Left colon (tissue), 2 donors: ENCODE measurements at regions not wholly inside any gene's neighbourhood (a gene's known extent, or its start where the extent isn't known, plus 50 kb on each side); places are given as distances from the start of the nearest gene placed in this dataset.
"Not testable (repeated sequence)": the region's sequence is repeated elsewhere in the genome, so short reads cannot be mapped to it uniquely, and the experiment has no call there.

Source experiments
- ATAC-seq: fragments of 200-7000 bp; cut with Tn5 transposase; one replicate; pipeline ENCODE4 v1.9.1; 2020; ENCODE audit warnings: mild to moderate bottlenecking, moderate library complexity
- DNase-seq, 2 donors: peaks; one replicate each; pipeline ENCODE4 v3.0.0-alpha.2; 2020
- intact Hi-C, 2 donors: fragments of 100-400 bp; cut with DNase I in 1 of 2; cut with micrococcal nuclease in 1 of 2; formaldehyde crosslinking; loops; one replicate each; pipeline versions ENCODE4 v1.11.2 to v1.14.0; 2022; cut with DNase I, micrococcal nuclease
- donor health status: DM: no; HTN: no; CAD: no.
- donor health status: DM: yes; HTN: yes; CAD: no.

DNA sequence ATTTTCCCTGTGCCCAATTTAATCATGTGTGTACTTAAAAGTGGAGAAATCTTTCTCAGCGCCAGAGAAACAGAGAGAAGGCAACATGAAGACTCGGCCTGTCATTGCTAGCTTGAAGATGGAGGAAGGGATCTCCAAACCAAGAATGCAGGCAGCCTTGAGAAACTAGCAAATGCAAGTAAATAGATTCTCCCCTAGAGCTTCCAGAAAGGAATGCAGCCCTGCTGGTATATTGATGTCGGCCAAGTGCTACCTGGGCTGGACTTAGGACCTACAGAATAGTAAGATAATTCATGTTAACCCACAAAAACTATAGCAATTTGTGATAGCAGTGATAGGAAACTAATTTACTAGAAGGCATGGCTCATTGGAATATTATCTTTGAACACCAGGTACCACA is 150.9 kb upstream of the ABI3BP start:
- DNase-seq (no peak), ATAC-seq (no peak)
- intact Hi-C loops: no loop called here

DNA sequence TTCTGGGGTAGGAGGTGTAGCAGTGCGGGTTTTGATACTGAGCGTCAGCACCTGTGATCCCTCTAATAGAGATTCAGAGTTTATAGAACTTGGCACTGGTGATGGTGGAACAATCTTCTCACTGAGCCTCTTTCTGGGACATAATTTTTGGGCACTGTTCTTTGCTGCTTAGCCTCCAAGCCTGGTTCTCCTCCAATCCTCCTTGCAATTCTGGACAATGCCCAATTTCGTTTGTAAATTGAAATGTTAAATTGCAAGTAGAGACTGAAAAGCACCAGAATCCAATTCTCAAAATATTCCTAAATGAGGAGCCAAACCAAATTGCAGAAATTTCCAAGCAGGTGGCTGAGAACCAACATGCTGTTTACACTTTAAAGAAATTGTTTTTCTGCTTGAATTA is 149.8 kb upstream of the ABI3BP start:
- intact Hi-C loops: no loop called here

DNA sequence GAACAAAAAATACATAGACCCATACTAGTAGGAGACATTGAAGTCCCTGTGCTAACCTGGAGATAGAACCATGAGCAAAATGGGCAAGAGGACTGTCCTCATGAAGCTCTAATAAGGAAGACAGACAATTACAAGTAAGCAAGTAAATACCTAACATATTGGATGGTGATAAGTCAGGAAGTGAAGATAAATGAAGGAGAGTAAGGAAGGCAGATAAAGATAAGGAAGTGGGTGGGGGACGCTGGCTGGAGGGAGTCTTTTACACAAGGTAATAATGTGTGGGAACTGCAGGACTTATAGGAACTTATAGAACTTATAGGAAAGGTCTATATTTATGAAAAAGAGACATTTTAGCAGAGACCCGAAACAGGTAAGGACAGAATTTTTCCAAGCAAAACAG is 148.9 kb upstream of the ABI3BP start:
- no peak for DNase-seq
- ATAC-seq: no peak

More for the DNA sequence above, 149.8 kb upstream of the ABI3BP start:
- ATAC-seq (no peak), DNase-seq (no peak)

DNA sequence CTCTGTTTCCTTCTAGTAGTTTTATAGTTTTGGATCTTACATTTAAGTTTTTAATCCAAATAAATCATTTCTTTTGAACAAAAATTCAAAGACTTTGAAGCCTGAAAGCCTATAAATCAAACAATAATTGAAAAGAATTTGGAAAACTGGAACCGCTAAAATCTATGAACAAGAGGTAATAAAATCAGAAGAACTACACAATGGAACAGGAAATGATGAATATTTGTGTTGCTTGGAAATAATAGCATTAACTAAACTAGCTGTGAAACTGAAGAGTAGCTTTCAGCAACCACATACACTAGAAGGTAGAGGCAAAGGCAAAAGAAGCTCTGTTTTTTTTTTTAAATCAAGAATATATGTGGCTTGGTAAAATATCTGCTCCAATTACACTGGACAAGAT is 147.9 kb upstream of the ABI3BP start:
- intact Hi-C loops: no loop called here
- ATAC-seq (no peak), DNase-seq (no peak)

More for the DNA sequence above, 148.9 kb upstream of the ABI3BP start:
- intact Hi-C loops: no loop called here

DNA sequence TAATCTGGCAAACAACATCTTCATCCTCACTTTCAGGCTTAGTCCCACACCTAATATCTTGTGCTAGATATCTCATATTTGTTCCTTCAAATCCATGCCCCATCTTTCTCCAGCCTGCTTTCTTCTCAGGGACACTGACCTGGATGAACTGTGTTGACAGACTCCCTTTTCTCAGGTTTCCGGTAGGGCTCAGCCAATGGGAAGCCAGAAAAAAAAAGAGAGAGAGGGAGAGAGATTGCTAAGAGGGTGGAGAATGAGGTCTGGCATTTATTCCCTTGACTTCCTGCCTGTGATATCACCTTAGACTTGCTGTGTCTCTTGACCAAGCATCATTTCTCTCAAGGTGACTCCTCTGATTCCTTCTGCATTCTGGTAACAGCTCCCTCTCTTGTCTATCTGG is 145.6 kb upstream of the ABI3BP start:
- DNase-seq (no peak), ATAC-seq (no peak)
- intact Hi-C loops: no loop called here

DNA sequence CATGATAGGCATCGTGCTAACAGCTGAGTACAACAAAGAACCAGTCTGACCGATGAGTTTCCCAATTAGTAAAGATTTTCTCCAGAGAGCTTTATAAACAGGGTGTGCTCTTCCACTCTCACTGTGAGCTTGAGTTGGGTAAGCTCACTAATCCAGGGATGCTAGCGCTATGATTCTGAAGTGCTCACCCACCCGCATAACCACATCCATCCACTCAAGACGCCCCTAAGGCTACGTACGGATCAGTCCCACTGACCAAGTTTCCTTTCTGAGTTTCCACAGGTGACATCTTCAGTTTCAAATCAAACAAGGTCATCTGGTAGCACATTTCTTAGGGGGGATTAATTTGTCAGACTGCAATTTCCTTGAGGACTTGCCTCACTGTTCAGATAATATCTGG is 141.1 kb upstream of the ABI3BP start:
- intact Hi-C loops: no loop called here
- DNase-seq (no peak), ATAC-seq (no peak)

DNA sequence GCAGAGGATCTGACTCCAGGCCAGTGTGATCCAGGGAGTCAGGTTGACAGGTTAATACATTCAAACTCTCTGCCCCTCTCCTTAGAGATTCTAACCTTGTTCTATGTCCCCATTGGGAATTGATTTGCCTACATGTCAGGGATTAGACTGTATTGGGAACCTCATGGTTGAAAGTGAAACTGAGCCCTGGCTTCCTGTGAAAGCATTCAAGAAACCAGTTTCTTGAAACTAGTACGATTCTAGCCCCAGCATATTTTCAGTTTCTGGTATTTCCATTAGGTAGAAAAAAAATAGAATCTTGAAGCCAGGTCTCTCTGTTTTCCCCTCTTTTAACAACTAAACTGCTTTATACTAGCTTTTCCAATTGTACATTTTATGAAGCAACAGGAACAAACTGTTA is 140.4 kb upstream of the ABI3BP start:
- DNase-seq (no peak), ATAC-seq (no peak)
- intact Hi-C loops: no loop called here

DNA sequence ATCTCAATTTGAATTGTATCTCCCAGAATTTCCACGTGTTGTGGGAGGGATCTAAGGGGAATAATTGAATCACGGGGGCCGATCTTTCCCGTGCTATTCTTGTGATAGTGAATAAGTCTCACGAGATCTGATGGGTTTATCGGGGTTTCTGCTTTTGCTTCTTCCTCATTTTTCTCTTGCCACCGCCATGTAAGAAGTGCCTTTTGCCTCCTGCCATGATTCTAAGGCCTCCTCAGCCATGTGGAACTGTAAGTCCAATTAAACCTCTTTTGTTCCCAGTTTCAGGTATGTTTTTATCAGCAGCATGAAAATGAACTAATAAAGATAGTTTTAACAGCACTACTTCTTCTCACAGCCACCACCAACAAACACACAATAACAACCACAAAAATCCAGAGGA is 140.0 kb upstream of the ABI3BP start:
- intact Hi-C loops, ATAC-seq, DNase-seq: not testable (repeated sequence)

DNA sequence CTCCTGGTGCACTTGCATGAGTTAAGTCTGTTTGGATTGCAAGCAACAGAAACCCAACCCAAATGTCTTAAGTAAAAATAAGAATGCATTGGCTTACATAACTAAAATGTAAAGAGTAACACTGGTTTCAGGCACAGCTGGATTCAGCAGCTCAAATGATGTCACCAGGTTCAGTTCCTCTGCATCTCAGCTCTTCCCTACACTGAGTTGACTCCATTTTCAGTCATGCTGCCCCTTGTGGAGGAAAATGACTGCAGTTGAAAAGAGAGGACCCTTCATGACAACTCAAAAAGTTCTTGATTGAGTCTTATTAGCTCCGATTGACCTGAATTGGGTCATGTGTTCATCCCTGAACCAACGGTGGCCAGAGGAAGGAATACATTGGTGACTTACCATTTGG is 138.5 kb upstream of the ABI3BP start:
- DNase-seq (no peak), ATAC-seq (no peak)
- intact Hi-C loops: no loop called here

DNA sequence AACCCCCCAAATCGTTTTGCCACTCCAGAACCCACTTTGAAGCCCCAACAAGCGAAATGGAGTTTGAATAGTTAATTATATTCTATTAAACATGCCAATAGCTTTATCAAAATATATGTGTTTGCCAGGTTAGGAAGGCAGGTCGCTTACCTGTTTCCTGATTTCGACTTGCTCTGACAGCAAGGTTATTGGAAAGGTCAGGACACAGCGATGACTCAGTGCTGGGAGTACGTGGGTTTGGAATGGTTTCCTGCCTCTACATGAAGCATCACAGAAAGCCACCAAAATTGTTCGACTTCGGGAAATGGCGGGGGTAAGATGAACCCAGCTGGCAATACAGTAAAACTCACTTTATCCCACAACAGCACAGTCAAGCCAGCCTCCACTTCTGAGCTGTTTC is 135.6 kb upstream of the ABI3BP start:
- ATAC-seq (no peak), DNase-seq (no peak)
- intact Hi-C loops: no loop called here

DNA sequence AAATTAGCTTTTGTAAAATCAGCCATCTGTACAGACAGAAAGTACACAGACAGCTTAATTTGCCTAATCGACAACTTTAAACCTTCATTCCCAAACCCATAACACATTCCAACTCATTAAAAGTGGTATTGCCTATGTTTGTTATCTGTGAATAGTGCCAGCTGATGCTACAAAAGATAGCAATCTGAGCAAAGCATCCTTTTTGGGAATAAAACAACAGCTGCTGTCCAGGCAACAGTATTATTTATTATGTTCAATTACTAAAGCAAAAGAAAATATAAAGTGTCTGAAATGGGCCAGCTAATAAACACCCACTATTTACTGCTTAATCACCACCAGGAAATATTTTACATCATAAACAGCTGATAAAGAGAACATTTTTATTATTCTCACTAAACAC is 134.8 kb upstream of the ABI3BP start:
- DNase-seq (no peak), ATAC-seq (no peak)
- intact Hi-C loops: no loop called here

DNA sequence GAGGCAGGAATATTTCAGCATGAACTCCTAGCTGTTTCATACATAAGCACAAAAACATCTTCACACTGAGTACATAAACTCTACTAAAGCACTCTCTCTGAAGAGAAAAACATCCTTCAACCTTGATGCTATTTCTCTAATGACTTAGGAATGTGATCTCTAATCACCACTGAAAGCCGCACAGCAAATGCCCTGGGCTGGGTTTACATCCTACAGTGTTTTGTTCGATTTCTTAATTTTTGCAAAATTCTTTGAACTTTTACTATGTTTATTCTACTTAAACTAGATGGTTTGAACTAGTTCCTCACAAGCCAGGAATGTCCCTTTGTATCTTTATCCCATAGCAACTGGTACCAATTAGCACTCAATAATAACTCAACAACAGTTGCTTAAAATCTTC is 130.9 kb upstream of the ABI3BP start:
- no peak for DNase-seq
- intact Hi-C loops: no loop called here
- no peak for ATAC-seq

DNA sequence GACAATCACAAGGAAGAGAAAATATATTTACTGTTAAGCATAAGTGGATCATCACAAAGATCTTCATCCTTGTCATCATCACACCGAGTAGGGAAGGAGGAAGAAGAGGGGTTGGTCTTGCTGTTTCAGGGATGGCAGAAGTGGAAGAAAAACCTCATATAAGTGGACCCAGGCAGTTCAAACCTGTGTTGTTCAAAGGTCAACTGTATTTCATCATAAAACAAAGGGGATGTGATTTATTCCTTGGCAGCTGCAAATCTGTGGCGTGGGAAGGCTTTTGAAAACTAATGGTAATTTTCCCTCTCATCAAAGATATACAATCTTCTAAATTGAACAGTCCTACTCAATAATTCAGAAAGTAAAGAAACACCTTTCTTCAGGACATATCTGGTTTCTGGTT is 129.9 kb upstream of the ABI3BP start:
- no peak for DNase-seq
- intact Hi-C loops: no loop called here

DNA sequence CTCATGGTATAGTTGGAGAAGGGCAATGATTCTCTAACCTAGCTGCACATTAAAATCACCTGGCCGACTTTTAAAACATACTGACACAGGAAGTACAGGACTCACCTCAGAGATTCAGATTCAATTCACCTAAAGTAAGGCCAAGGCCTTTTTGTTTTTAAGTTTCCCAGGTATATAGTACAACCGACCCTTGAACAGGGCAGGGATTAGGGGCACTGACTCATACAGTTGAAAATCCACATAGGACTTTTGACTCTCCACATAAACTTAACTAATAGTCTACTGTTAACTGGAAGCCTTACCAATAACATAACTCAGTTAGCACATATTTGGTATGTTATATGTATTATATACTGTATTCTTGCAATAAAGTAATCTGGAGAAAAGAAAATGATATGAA is 129.5 kb upstream of the ABI3BP start:
- DNase-seq: no peak
- intact Hi-C loops: no loop called here

More for the DNA sequence above, 129.9 kb upstream of the ABI3BP start:
- ATAC-seq: peak; percentile 81

DNA sequence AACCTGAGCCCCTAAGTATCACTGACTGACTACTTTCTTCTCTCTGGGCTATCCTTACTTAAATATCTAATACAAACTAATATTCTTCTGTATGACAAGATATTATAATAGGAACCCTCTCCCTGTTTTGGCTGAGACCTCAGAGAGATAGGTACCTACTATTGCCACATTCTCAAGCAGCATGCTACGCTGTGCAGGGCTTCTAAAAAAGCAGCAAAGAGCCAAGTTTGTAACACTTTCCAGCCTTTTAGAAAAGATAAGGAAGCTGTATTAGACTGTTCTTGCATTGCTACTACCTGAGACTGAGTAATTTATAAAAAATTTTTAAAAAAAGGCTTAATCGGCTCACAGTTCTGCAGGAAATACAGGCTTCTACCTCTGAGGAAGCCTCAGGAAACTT is 126.8 kb upstream of the ABI3BP start:
- ATAC-seq: no peak
- intact Hi-C loops: no loop called here
- no peak for DNase-seq

More for the DNA sequence above, 129.5 kb upstream of the ABI3BP start:
- peak; percentile 75 for ATAC-seq

DNA sequence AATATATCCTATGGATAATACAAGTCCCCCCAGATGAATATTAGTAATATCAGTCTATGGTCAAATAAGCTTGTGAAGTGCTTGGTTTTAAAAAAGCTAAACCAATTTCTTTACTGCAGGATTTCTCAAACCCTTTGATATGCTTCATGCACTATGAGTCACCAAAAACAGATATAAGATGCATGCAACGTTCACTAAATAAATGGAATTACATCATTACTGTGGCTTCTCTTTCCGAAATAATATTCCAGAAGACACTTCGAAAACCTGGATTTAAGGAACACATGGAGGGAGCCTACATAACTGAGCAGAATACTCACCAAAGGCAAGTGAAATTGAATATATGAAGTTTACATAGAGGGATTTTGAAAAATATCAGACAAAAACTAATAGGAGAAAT is 126.3 kb upstream of the ABI3BP start:
- no peak for DNase-seq
- ATAC-seq: no peak
- intact Hi-C loops: no loop called here

DNA sequence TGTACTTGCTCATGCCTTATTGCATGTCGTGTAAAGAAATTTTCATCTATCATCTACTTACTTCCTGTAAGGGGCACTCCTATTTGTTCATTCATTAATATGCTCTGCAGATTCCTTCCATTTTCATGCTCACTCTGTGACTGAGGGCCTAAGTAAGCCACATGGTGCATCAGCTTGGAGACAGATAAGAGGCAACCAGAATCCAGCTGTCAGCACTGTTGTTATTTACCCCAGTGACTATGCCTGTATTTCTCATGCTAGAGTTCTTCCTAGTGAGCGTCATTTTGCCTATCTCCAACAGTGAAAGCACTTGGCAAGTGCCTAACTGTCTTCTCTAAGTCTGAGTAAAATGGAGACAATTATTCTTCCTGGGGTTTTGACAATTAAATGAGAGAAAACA is 124.8 kb upstream of the ABI3BP start:
- intact Hi-C loops: no loop called here
- no peak for ATAC-seq
- no peak for DNase-seq

DNA sequence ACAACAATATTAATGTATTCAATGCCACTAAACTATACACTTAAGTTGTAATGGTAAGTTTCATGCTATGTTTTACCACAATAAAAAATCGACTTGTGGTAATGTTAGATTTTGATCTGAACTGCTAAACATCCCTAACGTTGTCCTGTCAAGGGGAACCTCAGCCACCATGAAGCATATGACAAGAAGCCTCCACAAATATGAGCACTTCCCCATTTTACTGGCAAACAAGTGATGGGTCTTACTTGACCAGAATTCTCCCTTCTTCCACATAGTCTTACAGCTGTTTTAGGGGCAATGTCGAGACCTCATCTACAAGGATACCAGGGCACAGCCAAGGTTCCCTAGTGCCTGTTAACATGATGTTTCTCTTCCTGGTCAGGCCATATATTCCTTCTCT is 124.2 kb upstream of the ABI3BP start:
- DNase-seq (no peak), ATAC-seq (no peak)
- intact Hi-C loops: no loop called here

DNA sequence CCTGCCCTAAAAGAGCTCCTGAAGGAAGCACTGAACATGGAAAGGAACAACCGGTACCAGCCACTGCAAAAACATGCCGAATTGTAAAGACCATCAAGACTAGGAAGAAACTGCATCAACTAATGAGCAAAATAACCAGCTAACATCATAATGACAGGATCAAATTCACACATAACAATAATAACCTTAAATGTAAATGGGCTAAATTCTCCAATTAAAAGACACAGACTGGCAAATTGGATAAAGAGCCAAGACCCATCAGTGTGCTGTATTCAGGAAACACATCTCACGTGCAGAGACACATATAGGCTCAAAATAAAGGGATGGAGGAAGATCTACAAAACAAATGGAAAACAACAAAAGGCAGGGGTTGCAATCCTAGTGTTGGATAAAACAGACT is 117.1 kb upstream of the ABI3BP start:
- intact Hi-C loops, ATAC-seq, DNase-seq: not testable (repeated sequence)

DNA sequence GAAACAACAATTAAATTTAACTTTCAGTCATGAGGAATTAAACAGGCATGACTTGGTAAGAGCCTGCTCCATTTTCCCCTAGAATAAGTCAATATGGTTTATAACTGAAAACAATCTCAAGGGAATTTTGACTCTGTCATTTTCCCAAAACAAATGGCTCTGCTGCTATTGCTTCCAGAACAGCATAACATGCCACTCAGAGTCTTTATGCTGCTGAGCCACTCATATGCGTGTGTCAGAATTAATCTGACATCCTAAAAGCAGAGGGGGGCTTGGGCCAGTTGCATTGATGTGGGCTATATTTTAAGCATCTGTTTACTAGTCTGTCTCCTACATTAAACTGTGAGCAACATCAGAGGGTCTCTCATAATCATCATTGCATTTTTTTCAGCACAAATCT is 111.1 kb upstream of the ABI3BP start:
- no peak for DNase-seq
- intact Hi-C loops: no loop called here
- ATAC-seq: no peak

DNA sequence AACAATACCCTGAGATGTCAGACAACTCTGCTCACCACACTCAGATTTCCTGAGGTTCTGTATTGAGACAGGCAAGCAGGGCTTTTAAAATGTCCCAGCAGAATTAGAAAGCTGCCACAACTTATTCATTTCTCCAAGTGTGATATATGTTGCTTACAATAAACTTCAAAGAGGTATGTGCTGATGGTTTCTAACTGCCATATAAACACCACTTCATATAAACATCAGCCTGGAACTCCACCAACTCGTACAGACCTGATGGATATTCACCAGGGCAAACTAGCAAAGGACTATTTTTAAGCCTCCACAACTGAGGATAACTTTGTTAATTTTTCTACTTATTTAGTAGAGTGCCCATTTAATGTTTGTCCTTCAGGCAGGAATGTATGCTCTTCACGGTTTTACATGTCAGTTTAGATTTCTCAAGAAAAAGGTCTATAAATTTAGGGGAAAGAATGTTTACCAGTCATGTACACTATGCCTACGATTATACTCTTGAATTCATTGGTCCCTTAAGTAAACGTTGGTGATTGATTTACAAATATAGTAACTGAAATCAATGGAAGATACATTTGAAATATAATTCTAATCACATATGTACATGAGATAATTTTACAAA is 109.6 kb upstream of the ABI3BP start:
- intact Hi-C loops: no loop called here
- no peak for DNase-seq
- ATAC-seq: no peak
